H1 (cell line): ENCODE measurements at regions not wholly inside any gene's neighbourhood (a gene's known extent, or its start where the extent isn't known, plus 50 kb on each side); places are given as distances from the start of the nearest gene placed in this dataset.
"Not testable (repeated sequence)": the region's sequence is repeated elsewhere in the genome, so short reads cannot be mapped to it uniquely, and the experiment has no call there.

ENCODE experiments used
- ASH2L ChIP-seq: fragments of 200-600, 300-600 bp; sonication (generic); IDR thresholded peaks from one replicate; pipeline ENCODE4 v1.7.1; 2017; ENCODE audit warnings: low read length
- EP300 ChIP-seq, 2 experiments: IDR thresholded peaks; 1 replicate in 1 of 2; 2 replicates in 1 of 2; pipeline ENCODE4 v1.6.1; 2011 to 2012; ENCODE audit warnings: low read depth in 2 of 2, low read length in 2 of 2, mild to moderate bottlenecking in 2 of 2, borderline replicate concordance in 1 of 2, inconsistent platforms in 1 of 2, moderate library complexity in 1 of 2
- GTF2F1 ChIP-seq: IDR thresholded peaks from 2 replicates; pipeline ENCODE4 v1.6.1; 2012; ENCODE audit warnings: low read depth, low read length, improper control_type of control experiment, borderline replicate concordance
- JUN ChIP-seq: IDR thresholded peaks from 2 replicates; pipeline ENCODE4 v1.6.1; 2011; ENCODE audit warnings: low read depth, mild to moderate bottlenecking, improper control_type of control experiment, low read length
- NRF1 ChIP-seq: IDR thresholded peaks from 2 replicates; pipeline ENCODE4 v1.6.1; 2011; ENCODE audit warnings: mild to moderate bottlenecking, low read depth, low read length, improper control_type of control experiment
- POLR2A ChIP-seq, 2 experiments: IDR thresholded peaks; 1 replicate in 1 of 2; 2 replicates in 1 of 2; pipeline ENCODE4 v1.6.1; 2011; ENCODE audit warnings: low read depth in 2 of 2, low read length in 2 of 2, mild to moderate bottlenecking in 2 of 2; ENCODE audit errors: control extremely low read depth in 1 of 2
- RAD21 ChIP-seq, 2 experiments: IDR thresholded peaks in 1 of 2; conservative IDR thresholded peaks in 1 of 2; 2 replicates each; pipeline ENCODE4 v1.6.1; 2011; ENCODE audit warnings: low read depth in 2 of 2, low read length in 2 of 2, improper control_type of control experiment in 1 of 2, inconsistent platforms in 1 of 2, mild to moderate bottlenecking in 1 of 2, moderate library complexity in 1 of 2
- SIN3A ChIP-seq, 2 experiments: IDR thresholded peaks in 1 of 2; conservative IDR thresholded peaks in 1 of 2; 2 replicates each; pipeline ENCODE4 v1.6.1; 2011 to 2012; ENCODE audit warnings: low read length in 2 of 2, improper control_type of control experiment in 1 of 2, low read depth in 1 of 2, mild to moderate bottlenecking in 1 of 2
- TCF12 ChIP-seq: IDR thresholded peaks from 2 replicates; pipeline ENCODE4 v1.6.1; 2011; ENCODE audit warnings: low read depth, mild to moderate bottlenecking, low read length
- YY1 ChIP-seq: IDR thresholded peaks from 2 replicates; pipeline ENCODE4 v1.6.1; 2011; ENCODE audit warnings: low read depth, mild to moderate bottlenecking, low read length
- ZNF274 ChIP-seq: IDR thresholded peaks from 2 replicates; pipeline ENCODE4 v1.7.0; 2012; ENCODE audit warnings: low read length, borderline replicate concordance; ENCODE audit errors: extremely low read depth
- TF ChIP-seq, protein P1 (sequence below), 3 experiments: IDR thresholded peaks; 1 replicate in 2 of 3; 2 replicates in 1 of 3; pipeline versions ENCODE4 v1.5.1 to v1.6.1; 2011; ENCODE audit warnings: low read length in 3 of 3, mild to moderate bottlenecking in 3 of 3, inconsistent platforms in 2 of 3, low read depth in 1 of 3, moderate library complexity in 1 of 3; ENCODE audit not compliant: insufficient read depth in 1 of 3; ENCODE audit errors: control extremely low read depth in 1 of 3

DNA sequence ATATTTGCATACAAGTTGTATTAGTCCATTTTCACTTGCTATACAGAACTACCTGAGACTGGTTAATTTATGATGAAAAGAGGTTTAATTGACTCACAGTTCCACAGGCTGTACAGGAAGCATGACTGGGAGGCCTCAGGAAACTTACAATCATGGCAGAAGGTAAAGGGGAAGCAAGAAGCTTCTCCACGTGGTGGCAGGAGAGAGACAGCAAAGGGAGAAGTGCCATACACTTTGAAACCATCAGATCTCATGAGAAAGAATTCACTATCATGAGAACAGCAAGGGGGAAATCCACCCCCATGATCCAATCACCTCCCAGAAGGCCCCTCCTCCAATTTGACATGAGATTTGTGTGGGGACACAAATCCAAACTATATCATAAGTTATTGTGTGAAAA, 506.7 kb upstream of the DPH6 start:
- not testable (repeated sequence) for TF ChIP-seq ZNF274; TCF12; POLR2A (IDR thresholded peaks at IDR 0.05; ENCODE audit: control extremely low read depth in 1 of 2, low read depth in 2 of 2, low read length in 2 of 2); JUN; ASH2L; GTF2F1; NRF1; EP300 (IDR thresholded peaks at IDR 0.05; ENCODE audit: borderline replicate concordance in 1 of 2, low read depth in 2 of 2, low read length in 2 of 2); YY1; SIN3A (conservative IDR thresholded peaks at IDR 0.05 in 1 of 2, IDR thresholded peaks at IDR 0.05 in 1 of 2; ENCODE audit: low read depth in 1 of 2, low read length in 2 of 2)
- TF ChIP-seq, protein P1, sequence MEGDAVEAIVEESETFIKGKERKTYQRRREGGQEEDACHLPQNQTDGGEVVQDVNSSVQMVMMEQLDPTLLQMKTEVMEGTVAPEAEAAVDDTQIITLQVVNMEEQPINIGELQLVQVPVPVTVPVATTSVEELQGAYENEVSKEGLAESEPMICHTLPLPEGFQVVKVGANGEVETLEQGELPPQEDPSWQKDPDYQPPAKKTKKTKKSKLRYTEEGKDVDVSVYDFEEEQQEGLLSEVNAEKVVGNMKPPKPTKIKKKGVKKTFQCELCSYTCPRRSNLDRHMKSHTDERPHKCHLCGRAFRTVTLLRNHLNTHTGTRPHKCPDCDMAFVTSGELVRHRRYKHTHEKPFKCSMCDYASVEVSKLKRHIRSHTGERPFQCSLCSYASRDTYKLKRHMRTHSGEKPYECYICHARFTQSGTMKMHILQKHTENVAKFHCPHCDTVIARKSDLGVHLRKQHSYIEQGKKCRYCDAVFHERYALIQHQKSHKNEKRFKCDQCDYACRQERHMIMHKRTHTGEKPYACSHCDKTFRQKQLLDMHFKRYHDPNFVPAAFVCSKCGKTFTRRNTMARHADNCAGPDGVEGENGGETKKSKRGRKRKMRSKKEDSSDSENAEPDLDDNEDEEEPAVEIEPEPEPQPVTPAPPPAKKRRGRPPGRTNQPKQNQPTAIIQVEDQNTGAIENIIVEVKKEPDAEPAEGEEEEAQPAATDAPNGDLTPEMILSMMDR (IDR thresholded peaks at IDR 0.05; ENCODE audit: control extremely low read depth in 1 of 3, insufficient read depth in 1 of 3, low read depth in 1 of 3, low read length in 3 of 3): peak in 2 of 3 experiments; percentile 23 to 35; a peak in 2 of 4 replicates
- peak; percentile 62 to 64 for TF ChIP-seq RAD21 (IDR thresholded peaks at IDR 0.05 in 1 of 2, conservative IDR thresholded peaks at IDR 0.05 in 1 of 2; ENCODE audit: low read depth in 2 of 2, low read length in 2 of 2)
